ENCODE measurements at regions not wholly inside any gene's neighbourhood (a gene's known extent, or its start where the extent isn't known, plus 50 kb on each side); places are given as distances from the start of the nearest gene placed in this dataset.

GRCh38 chr13:70964874-70965273 is 856.6 kb upstream of the KLHL1 start:
- Histone ChIP-seq H3K36me3 (ENCODE audit: control insufficient read depth, insufficient read depth, low read length) (no peaks in the 10 kb centered on the region), H3K4me3 (ENCODE audit: low read length) (no peak overlapping the region), H3K27ac (ENCODE audit: low read depth, low read length) (no peak overlapping the region), H3K9me3 (ENCODE audit: control insufficient read depth, low read length) (no peaks in the 10 kb centered on the region), H3K27me3 (ENCODE audit: control insufficient read depth, insufficient read depth, low read length, poor library complexity, severe bottlenecking) (no peaks in the 10 kb centered on the region), H3K9ac (ENCODE audit: extremely low read depth, low read length, poor library complexity, severe bottlenecking) (no peak overlapping the region), H3K4me1 (ENCODE audit: control insufficient read depth, insufficient read depth, low read length) (no peaks in the 10 kb centered on the region)
- H3K36me3 Mint-ChIP-seq (ENCODE audit: low read depth), result no peaks in the 10 kb centered on the region
- H3K9me3 Mint-ChIP-seq, result no peaks in the 10 kb centered on the region
- H3K4me3 Mint-ChIP-seq, result no peak overlapping the region
- H3K27me3 Mint-ChIP-seq (ENCODE audit: insufficient read depth), result no peaks in the 10 kb centered on the region
- no peak for TF ChIP-seq CTCF (conservative IDR thresholded peaks at IDR 0.05)
- no peaks in the 10 kb centered on the region for H3K4me1 Mint-ChIP-seq
- WGBS, 2 experiments (ENCODE audit: insufficient coverage in 1 of 2, insufficient read length in 1 of 2), result 82% methylated on average over 1 of the region's 1 CpG; no CpG with 5 or more reads in 1 of the 2 experiments
- no peak for DNase-seq
- no peak overlapping the region for H3K27ac Mint-ChIP-seq

GRCh38 chr13:70964124-70964523 is 855.9 kb upstream of the KLHL1 start:
- H3K4me3 ChIP-seq (ENCODE audit: low read length), result no peak overlapping the region
- no peak overlapping the region for H3K27ac ChIP-seq (ENCODE audit: low read depth, low read length)
- H3K27ac Mint-ChIP-seq, result no peak overlapping the region
- no peaks in the 10 kb centered on the region for H3K9me3 Mint-ChIP-seq
- no peaks in the 10 kb centered on the region for H3K9me3 ChIP-seq (ENCODE audit: control insufficient read depth, low read length)
- H3K27me3 Mint-ChIP-seq (ENCODE audit: insufficient read depth), result no peaks in the 10 kb centered on the region
- H3K4me3 Mint-ChIP-seq, result no peak overlapping the region
- no peaks in the 10 kb centered on the region for H3K4me1 ChIP-seq (ENCODE audit: control insufficient read depth, insufficient read depth, low read length)
- no peak for DNase-seq
- TF ChIP-seq CTCF (conservative IDR thresholded peaks at IDR 0.05), result peak; percentile 55
- no peaks in the 10 kb centered on the region for H3K4me1 Mint-ChIP-seq
- no peaks in the 10 kb centered on the region for H3K36me3 ChIP-seq (ENCODE audit: control insufficient read depth, insufficient read depth, low read length)
- no peaks in the 10 kb centered on the region for H3K36me3 Mint-ChIP-seq (ENCODE audit: low read depth)
- H3K27me3 ChIP-seq (ENCODE audit: control insufficient read depth, insufficient read depth, low read length, poor library complexity, severe bottlenecking), result no peaks in the 10 kb centered on the region
- 85 to 89% methylated on average over 1 to 2 of the region's 2 CpGs for WGBS, 2 experiments (ENCODE audit: insufficient coverage in 1 of 2, insufficient read length in 1 of 2)
- no peak overlapping the region for H3K9ac ChIP-seq (ENCODE audit: extremely low read depth, low read length, poor library complexity, severe bottlenecking)

GRCh38 chr13:70960841-70961443 is 852.7 kb upstream of the KLHL1 start:
- DNase-seq, result no peak
- Histone ChIP-seq H3K9me3 (ENCODE audit: control insufficient read depth, low read length) (no peaks in the 10 kb centered on the region), H3K36me3 (ENCODE audit: control insufficient read depth, insufficient read depth, low read length) (no peaks in the 10 kb centered on the region), H3K9ac (ENCODE audit: extremely low read depth, low read length, poor library complexity, severe bottlenecking) (no peak overlapping the region), H3K4me3 (ENCODE audit: low read length) (no peak overlapping the region), H3K27ac (ENCODE audit: low read depth, low read length) (no peak overlapping the region), H3K4me1 (ENCODE audit: control insufficient read depth, insufficient read depth, low read length) (no peaks in the 10 kb centered on the region), H3K27me3 (ENCODE audit: control insufficient read depth, insufficient read depth, low read length, poor library complexity, severe bottlenecking) (no peaks in the 10 kb centered on the region)
- peak; percentile 82 for TF ChIP-seq CTCF (conservative IDR thresholded peaks at IDR 0.05)
- 35 to 52% methylated on average over 4 to 8 of the region's 9 CpGs for WGBS, 2 experiments (ENCODE audit: insufficient coverage in 1 of 2, insufficient read length in 1 of 2)
- H3K27ac Mint-ChIP-seq, result no peak overlapping the region
- H3K4me3 Mint-ChIP-seq, result no peak overlapping the region
- no peaks in the 10 kb centered on the region for H3K9me3 Mint-ChIP-seq
- H3K27me3 Mint-ChIP-seq (ENCODE audit: insufficient read depth), result no peaks in the 10 kb centered on the region
- no peaks in the 10 kb centered on the region for H3K4me1 Mint-ChIP-seq
- no peaks in the 10 kb centered on the region for H3K36me3 Mint-ChIP-seq (ENCODE audit: low read depth)

All from endodermal cell (in vitro differentiated cells).